HCT116 (cell line): ENCODE measurements at regions not wholly inside any gene's neighbourhood (a gene's known extent, or its start where the extent isn't known, plus 50 kb on each side); places are given as distances from the start of the nearest gene placed in this dataset.

Source experiments
- EZH2 ChIP-seq: fragments of 200-600 bp; sonication (generic); IDR thresholded peaks from 2 replicates; pipeline ENCODE4 v1.6.1; 2017; ENCODE audit warnings: antibody characterized with exemption, mixed run types
- EZH2phosphoT487 ChIP-seq: fragments of 200-600 bp; IDR thresholded peaks from 2 replicates; pipeline ENCODE4 v1.6.1; 2018; ENCODE audit warnings: antibody characterized with exemption, borderline replicate concordance
- POLR2AphosphoS5 ChIP-seq: IDR thresholded peaks from 2 replicates; pipeline ENCODE4 v1.6.1; 2011; ENCODE audit warnings: mild to moderate bottlenecking, low read depth, low read length, moderate library complexity
- SP1 ChIP-seq: IDR thresholded peaks from 2 replicates; pipeline ENCODE4 v1.6.1; 2012; ENCODE audit warnings: low read depth
- TF ChIP-seq, protein P1 (sequence below), 3 experiments: fragments of 200-600 bp in 1 of 3; sonication (generic) in 1 of 3; IDR thresholded peaks in 2 of 3; conservative IDR thresholded peaks in 1 of 3; 2 replicates each; pipeline ENCODE4 v1.5.1; 2012 to 2017; ENCODE audit warnings: low read depth in 2 of 3, low read length in 2 of 3, antibody characterized with exemption in 1 of 3, borderline replicate concordance in 1 of 3, control low read depth in 1 of 3, mild to moderate bottlenecking in 1 of 3, mixed read lengths in 1 of 3, mixed run types in 1 of 3, moderate library complexity in 1 of 3; ENCODE audit not compliant: insufficient read depth in 1 of 3
- TF ChIP-seq, protein P2 (sequence below): IDR thresholded peaks from 2 replicates; pipeline ENCODE4 v1.6.1; 2012; ENCODE audit warnings: low read depth

DNA sequence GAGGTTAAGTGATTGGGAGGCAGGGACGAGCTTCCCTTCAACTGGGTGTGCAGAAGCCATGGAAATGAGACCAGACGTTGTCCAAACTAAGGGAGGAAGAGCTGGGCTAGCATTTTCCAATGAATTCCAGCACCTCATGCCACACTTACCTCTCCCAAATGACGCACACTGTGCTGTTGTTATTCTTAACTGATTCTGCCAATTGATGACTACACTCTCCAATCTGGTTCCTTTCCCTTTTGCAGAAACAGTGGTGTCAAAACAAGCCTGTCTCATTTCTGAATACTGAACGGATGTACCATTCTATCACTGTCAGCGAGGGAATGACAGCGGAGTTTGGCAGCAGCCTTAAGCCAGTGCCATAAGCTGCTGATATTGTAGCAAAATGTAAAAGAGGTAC is 380.5 kb upstream of the HNRNPA3 start:
- TF ChIP-seq, protein P1, sequence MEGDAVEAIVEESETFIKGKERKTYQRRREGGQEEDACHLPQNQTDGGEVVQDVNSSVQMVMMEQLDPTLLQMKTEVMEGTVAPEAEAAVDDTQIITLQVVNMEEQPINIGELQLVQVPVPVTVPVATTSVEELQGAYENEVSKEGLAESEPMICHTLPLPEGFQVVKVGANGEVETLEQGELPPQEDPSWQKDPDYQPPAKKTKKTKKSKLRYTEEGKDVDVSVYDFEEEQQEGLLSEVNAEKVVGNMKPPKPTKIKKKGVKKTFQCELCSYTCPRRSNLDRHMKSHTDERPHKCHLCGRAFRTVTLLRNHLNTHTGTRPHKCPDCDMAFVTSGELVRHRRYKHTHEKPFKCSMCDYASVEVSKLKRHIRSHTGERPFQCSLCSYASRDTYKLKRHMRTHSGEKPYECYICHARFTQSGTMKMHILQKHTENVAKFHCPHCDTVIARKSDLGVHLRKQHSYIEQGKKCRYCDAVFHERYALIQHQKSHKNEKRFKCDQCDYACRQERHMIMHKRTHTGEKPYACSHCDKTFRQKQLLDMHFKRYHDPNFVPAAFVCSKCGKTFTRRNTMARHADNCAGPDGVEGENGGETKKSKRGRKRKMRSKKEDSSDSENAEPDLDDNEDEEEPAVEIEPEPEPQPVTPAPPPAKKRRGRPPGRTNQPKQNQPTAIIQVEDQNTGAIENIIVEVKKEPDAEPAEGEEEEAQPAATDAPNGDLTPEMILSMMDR (IDR thresholded peaks at IDR 0.05 in 2 of 3, conservative IDR thresholded peaks at IDR 0.05 in 1 of 3; ENCODE audit: borderline replicate concordance in 1 of 3, insufficient read depth in 1 of 3, low read depth in 2 of 3, low read length in 2 of 3): no peak
- TF ChIP-seq, protein P2, sequence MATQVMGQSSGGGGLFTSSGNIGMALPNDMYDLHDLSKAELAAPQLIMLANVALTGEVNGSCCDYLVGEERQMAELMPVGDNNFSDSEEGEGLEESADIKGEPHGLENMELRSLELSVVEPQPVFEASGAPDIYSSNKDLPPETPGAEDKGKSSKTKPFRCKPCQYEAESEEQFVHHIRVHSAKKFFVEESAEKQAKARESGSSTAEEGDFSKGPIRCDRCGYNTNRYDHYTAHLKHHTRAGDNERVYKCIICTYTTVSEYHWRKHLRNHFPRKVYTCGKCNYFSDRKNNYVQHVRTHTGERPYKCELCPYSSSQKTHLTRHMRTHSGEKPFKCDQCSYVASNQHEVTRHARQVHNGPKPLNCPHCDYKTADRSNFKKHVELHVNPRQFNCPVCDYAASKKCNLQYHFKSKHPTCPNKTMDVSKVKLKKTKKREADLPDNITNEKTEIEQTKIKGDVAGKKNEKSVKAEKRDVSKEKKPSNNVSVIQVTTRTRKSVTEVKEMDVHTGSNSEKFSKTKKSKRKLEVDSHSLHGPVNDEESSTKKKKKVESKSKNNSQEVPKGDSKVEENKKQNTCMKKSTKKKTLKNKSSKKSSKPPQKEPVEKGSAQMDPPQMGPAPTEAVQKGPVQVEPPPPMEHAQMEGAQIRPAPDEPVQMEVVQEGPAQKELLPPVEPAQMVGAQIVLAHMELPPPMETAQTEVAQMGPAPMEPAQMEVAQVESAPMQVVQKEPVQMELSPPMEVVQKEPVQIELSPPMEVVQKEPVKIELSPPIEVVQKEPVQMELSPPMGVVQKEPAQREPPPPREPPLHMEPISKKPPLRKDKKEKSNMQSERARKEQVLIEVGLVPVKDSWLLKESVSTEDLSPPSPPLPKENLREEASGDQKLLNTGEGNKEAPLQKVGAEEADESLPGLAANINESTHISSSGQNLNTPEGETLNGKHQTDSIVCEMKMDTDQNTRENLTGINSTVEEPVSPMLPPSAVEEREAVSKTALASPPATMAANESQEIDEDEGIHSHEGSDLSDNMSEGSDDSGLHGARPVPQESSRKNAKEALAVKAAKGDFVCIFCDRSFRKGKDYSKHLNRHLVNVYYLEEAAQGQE: no peak
- no peak for TF ChIP-seq EZH2phosphoT487
- TF ChIP-seq EZH2: no peak
- no peak for TF ChIP-seq SP1
- no peak for TF ChIP-seq POLR2AphosphoS5
